Keratinocyte (primary cell): ENCODE measurements at regions not wholly inside any gene's neighbourhood (a gene's known extent, or its start where the extent isn't known, plus 50 kb on each side); places are given as distances from the start of the nearest gene placed in this dataset.

Experiments used
- DNase-seq: peaks from one replicate; pipeline ENCODE4 v3.0.0-alpha.2; 2011; ENCODE audit warnings: low read depth, missing footprints, low spot score
- FAIRE-seq: peaks from 2 replicates; lab custom pipeline; 2011; peaks lifted over from hg19 to GRCh38; lab: Jason Lieb, UNC
- H2AFZ ChIP-seq: 2 replicates; pipeline ENCODE4 v1.6.0; 2012; ENCODE audit warnings: low read length, control low read depth, inconsistent platforms; ENCODE audit not compliant: control insufficient read depth
- H3K27ac ChIP-seq: 2 replicates; pipeline ENCODE4 v1.5.1; 2011; ENCODE audit warnings: low read length; ENCODE audit not compliant: control insufficient read depth, insufficient read depth
- H3K27me3 ChIP-seq: 3 replicates; pipeline ENCODE4 v1.6.0; 2011; ENCODE audit warnings: low read length; ENCODE audit not compliant: control insufficient read depth, insufficient read depth; ENCODE audit errors: extremely low read depth
- H3K36me3 ChIP-seq, 2 experiments: 2 replicates in 1 of 2; 3 replicates in 1 of 2; pipeline ENCODE4 v1.5.1; 2011; ENCODE audit warnings: low read length in 2 of 2, mild to moderate bottlenecking in 1 of 2; ENCODE audit not compliant: control insufficient read depth in 2 of 2, insufficient read depth in 2 of 2; ENCODE audit errors: extremely low read depth in 1 of 2
- H3K4me1 ChIP-seq: 3 replicates; pipeline ENCODE4 v1.5.1; 2011; ENCODE audit warnings: low read length; ENCODE audit not compliant: control insufficient read depth, insufficient read depth; ENCODE audit errors: extremely low read depth
- H3K4me2 ChIP-seq: 3 replicates; pipeline ENCODE4 v1.6.0; 2011; ENCODE audit warnings: low read depth, low read length; ENCODE audit not compliant: control insufficient read depth, insufficient read depth; ENCODE audit errors: extremely low read depth
- H3K4me3 ChIP-seq, 3 experiments: fragments of 200-600 bp in 1 of 3; sonication (generic) in 1 of 3; 2 replicates in 2 of 3; 3 replicates in 1 of 3; pipeline ENCODE4 v1.5.1; 2011 to 2016; ENCODE audit warnings: low read length in 3 of 3, mild to moderate bottlenecking in 3 of 3, control low read depth in 2 of 3, inconsistent platforms in 1 of 3, low read depth in 1 of 3, mixed read lengths in 1 of 3, mixed run types in 1 of 3, moderate library complexity in 1 of 3; ENCODE audit not compliant: control insufficient read depth in 2 of 3, insufficient read depth in 2 of 3; ENCODE audit errors: extremely low read depth in 1 of 3
- H3K79me2 ChIP-seq: 2 replicates; pipeline ENCODE4 v1.6.0; 2012; ENCODE audit warnings: low read length; ENCODE audit not compliant: control insufficient read depth, insufficient read depth
- H3K9ac ChIP-seq: 3 replicates; pipeline ENCODE4 v1.6.0; 2011; ENCODE audit warnings: low read length; ENCODE audit not compliant: control insufficient read depth, insufficient read depth; ENCODE audit errors: extremely low read depth
- H3K9me1 ChIP-seq: 3 replicates; pipeline ENCODE4 v1.6.0; 2011; ENCODE audit warnings: low read length; ENCODE audit not compliant: control insufficient read depth, insufficient read depth; ENCODE audit errors: extremely low read depth
- H3K9me3 ChIP-seq: 2 replicates; pipeline ENCODE4 v1.5.1; 2012; ENCODE audit warnings: low read depth, low read length; ENCODE audit not compliant: control insufficient read depth
- H4K20me1 ChIP-seq: 3 replicates; pipeline ENCODE4 v1.6.0; 2011; ENCODE audit warnings: low read length; ENCODE audit not compliant: control insufficient read depth, insufficient read depth; ENCODE audit errors: extremely low read depth
- CTCF ChIP-seq, 3 experiments: IDR thresholded peaks in 1 of 3; conservative IDR thresholded peaks in 1 of 3; optimal IDR thresholded peaks in 1 of 3; 2 replicates in 2 of 3; 3 replicates in 1 of 3; pipeline versions ENCODE3 to v1.5.1; 2011; ENCODE audit warnings: low read length in 3 of 3, mild to moderate bottlenecking in 3 of 3, moderate library complexity in 2 of 3, control low read depth in 1 of 3, inconsistent platforms in 1 of 3; ENCODE audit not compliant: insufficient read depth in 2 of 3; ENCODE audit errors: extremely low read depth in 1 of 3
- EZH2 ChIP-seq: IDR thresholded peaks from one replicate; pipeline ENCODE4 v1.6.1; 2012; ENCODE audit warnings: inconsistent platforms, mild to moderate bottlenecking, low read length, moderate library complexity
- dilution Hi-C: fragments of 300-500 bp; cut with MboI; formaldehyde crosslinking; loops from one replicate; pipeline ENCODE4 v1.7.0; 2020; ENCODE audit warnings: low sequenced_read_pairs; ENCODE audit not compliant: extremely low pct_ligation_motif_present

- Histone ChIP-seq H3K9ac (no peak overlapping the region), H4K20me1 (no peaks in the 10 kb centered on the region), H3K9me3 (peaks cover 3% of the 10 kb centered on the region), H3K9me1 (no peaks in the 10 kb centered on the region), H3K4me2 (no peak overlapping the region), H2AFZ (no peak overlapping the region), H3K4me3 (no peak overlapping the region), H3K4me1 (no peaks in the 10 kb centered on the region), H3K36me3 (no peaks in the 10 kb centered on the region), H3K27ac (no peak overlapping the region), H3K27me3 (no peaks in the 10 kb centered on the region), H3K79me2 (no peaks in the 10 kb centered on the region)
- DNase-seq (no peak), FAIRE-seq (no peak)
- dilution Hi-C loops = no loop called here
- no peak for TF ChIP-seq EZH2
These were observed 60.6 kb upstream of the CDK20 start for GRCh38 chr9:88034964-88035363.

DNA sequence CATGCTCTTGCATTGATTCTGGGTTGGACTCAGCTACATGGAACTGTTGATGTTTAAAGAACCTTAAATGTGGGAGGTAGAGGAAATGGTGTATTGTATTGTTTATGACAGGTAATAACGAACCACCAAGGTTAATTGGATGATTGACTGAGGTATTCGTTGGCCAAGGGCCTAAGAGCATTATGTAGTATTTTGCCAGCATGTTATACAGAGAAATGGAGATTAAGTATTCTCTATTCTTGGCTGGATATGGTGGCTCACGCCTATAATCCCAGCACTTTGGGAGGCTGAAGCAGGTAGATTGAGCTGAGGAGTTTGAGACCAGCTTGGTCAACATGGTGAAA, 59.0 kb upstream of the CDK20 start:
- Histone ChIP-seq H3K4me3 (no peak overlapping the region), H4K20me1 (no peaks in the 10 kb centered on the region), H3K27ac (no peak overlapping the region), H3K9me1 (no peaks in the 10 kb centered on the region), H3K36me3 (no peaks in the 10 kb centered on the region), H3K9ac (no peak overlapping the region), H3K9me3 (peaks cover 3% of the 10 kb centered on the region), H3K4me2 (no peak overlapping the region), H3K79me2 (no peaks in the 10 kb centered on the region), H3K27me3 (no peaks in the 10 kb centered on the region), H2AFZ (no peak overlapping the region), H3K4me1 (no peaks in the 10 kb centered on the region)
- TF ChIP-seq EZH2 (no peak), CTCF (optimal IDR thresholded peaks at IDR 0.05 in 1 of 3, IDR thresholded peaks at IDR 0.05 in 1 of 3, conservative IDR thresholded peaks at IDR 0.05 in 1 of 3; ENCODE audit: extremely low read depth in 1 of 3, insufficient read depth in 2 of 3, low read length in 3 of 3) (no peak)
- dilution Hi-C loops = no loop called here
- no peak for DNase-seq
- FAIRE-seq = no peak

GRCh38 chr9:88028338-88028737, 54.0 kb upstream of the CDK20 start:
- no peak overlapping the region for H3K27ac ChIP-seq
- H4K20me1 ChIP-seq = no peaks in the 10 kb centered on the region
- H3K9ac ChIP-seq = no peak overlapping the region
- H3K79me2 ChIP-seq = no peaks in the 10 kb centered on the region
- dilution Hi-C loops = no loop called here
- no peak overlapping the region for H3K4me2 ChIP-seq
- no peaks in the 10 kb centered on the region for H3K4me1 ChIP-seq
- TF ChIP-seq EZH2 (no peak), CTCF (optimal IDR thresholded peaks at IDR 0.05 in 1 of 3, IDR thresholded peaks at IDR 0.05 in 1 of 3, conservative IDR thresholded peaks at IDR 0.05 in 1 of 3; ENCODE audit: extremely low read depth in 1 of 3, insufficient read depth in 2 of 3, low read length in 3 of 3) (no peak)
- no peak overlapping the region for H2AFZ ChIP-seq
- H3K9me3 ChIP-seq = no peaks in the 10 kb centered on the region
- no peaks in the 10 kb centered on the region for H3K36me3 ChIP-seq
- no peaks in the 10 kb centered on the region for H3K27me3 ChIP-seq
- no peak for DNase-seq
- no peaks in the 10 kb centered on the region for H3K9me1 ChIP-seq
- no peak for FAIRE-seq
- H3K4me3 ChIP-seq = no peak overlapping the region
